ENCODE measurements at regions not wholly inside any gene's neighbourhood (a gene's known extent, or its start where the extent isn't known, plus 50 kb on each side); places are given as distances from the start of the nearest gene placed in this dataset.

DNA sequence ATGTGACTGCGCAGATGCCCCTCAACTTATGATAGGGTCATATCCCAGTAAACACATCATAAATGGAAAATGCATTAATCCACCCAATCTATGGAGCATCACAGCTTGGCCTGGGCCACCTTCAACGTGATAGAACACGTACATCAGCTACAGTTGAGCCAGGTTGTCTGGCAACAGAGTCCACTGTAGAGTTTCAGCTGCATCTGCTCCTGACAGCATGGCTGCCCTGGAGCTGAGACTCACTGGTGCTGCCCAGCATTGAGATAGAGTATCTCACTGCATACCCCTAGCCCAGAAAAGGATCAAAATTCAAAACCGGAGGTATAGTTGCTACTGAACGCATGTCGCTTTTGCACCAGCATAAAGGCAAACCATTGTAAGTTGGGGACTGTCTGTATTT, 437.7 kb upstream of the MKI67 start:
- TF ChIP-seq, protein P1, sequence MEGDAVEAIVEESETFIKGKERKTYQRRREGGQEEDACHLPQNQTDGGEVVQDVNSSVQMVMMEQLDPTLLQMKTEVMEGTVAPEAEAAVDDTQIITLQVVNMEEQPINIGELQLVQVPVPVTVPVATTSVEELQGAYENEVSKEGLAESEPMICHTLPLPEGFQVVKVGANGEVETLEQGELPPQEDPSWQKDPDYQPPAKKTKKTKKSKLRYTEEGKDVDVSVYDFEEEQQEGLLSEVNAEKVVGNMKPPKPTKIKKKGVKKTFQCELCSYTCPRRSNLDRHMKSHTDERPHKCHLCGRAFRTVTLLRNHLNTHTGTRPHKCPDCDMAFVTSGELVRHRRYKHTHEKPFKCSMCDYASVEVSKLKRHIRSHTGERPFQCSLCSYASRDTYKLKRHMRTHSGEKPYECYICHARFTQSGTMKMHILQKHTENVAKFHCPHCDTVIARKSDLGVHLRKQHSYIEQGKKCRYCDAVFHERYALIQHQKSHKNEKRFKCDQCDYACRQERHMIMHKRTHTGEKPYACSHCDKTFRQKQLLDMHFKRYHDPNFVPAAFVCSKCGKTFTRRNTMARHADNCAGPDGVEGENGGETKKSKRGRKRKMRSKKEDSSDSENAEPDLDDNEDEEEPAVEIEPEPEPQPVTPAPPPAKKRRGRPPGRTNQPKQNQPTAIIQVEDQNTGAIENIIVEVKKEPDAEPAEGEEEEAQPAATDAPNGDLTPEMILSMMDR (IDR thresholded peaks at IDR 0.05; ENCODE audit: low read length): no peak
- TF ChIP-seq EZH2 (IDR thresholded peaks at IDR 0.05; ENCODE audit: borderline replicate concordance, low read length): no peak
